Motor neuron (in vitro differentiated cells): ENCODE measurements at regions not wholly inside any gene's neighbourhood (a gene's known extent, or its start where the extent isn't known, plus 50 kb on each side); places are given as distances from the start of the nearest gene placed in this dataset.

ENCODE experiments used
- ATAC-seq, 8 experiments: fragments of 200-7000 bp; cut with Tn5 transposase; replicated peaks in 6 of 8; 2 replicates each; pipeline ENCODE4 v1.8.0; 2021; ENCODE audit warnings: mild to moderate bottlenecking in 8 of 8, moderate library complexity in 8 of 8
- H3K27ac ChIP-seq, 2 donors: fragments of 250-450 bp; sonication (Bioruptor Pico); 2 replicates each; pipeline ENCODE4 v1.9.0; 2021; ENCODE audit warnings: antibody characterized with exemption in 2 of 2, mild to moderate bottlenecking in 2 of 2, moderate library complexity in 1 of 2
- H3K4me1 ChIP-seq, 2 donors: fragments of 250-450 bp; sonication (Bioruptor Pico); replicated peaks in 1 of 2; 2 replicates each; pipeline ENCODE4 v1.6.1; 2021; ENCODE audit warnings: antibody characterized with exemption in 2 of 2, mild to moderate bottlenecking in 2 of 2, moderate library complexity in 1 of 2
- H3K4me3 ChIP-seq, 5 donors: fragments of 250-450 bp; sonication (Bioruptor Pico); 2 replicates each; pipeline ENCODE4 v1.9.0; 2021; ENCODE audit warnings: antibody characterized with exemption in 5 of 5, mild to moderate bottlenecking in 5 of 5, moderate library complexity in 4 of 5
- WGBS, 10 experiments: fragments of 450-650 bp; shearing (Covaris generic); methylation state at CpG; one replicate each; pipeline ENCODE4 v1.0.0; 2022; 5-methylcytosine and 5-hydroxymethylcytosine counted together
- in situ Hi-C, 9 experiments: fragments of 400-800 bp; cut with MboI; loops; one replicate each; pipeline ENCODE4 v1.15.0; 2021; ENCODE audit warnings: low sequenced_read_pairs in 9 of 9, low pct_unique_long_range_greater_than_20kb in 2 of 9; ENCODE audit not compliant: unreplicated experiment in 9 of 9

DNA sequence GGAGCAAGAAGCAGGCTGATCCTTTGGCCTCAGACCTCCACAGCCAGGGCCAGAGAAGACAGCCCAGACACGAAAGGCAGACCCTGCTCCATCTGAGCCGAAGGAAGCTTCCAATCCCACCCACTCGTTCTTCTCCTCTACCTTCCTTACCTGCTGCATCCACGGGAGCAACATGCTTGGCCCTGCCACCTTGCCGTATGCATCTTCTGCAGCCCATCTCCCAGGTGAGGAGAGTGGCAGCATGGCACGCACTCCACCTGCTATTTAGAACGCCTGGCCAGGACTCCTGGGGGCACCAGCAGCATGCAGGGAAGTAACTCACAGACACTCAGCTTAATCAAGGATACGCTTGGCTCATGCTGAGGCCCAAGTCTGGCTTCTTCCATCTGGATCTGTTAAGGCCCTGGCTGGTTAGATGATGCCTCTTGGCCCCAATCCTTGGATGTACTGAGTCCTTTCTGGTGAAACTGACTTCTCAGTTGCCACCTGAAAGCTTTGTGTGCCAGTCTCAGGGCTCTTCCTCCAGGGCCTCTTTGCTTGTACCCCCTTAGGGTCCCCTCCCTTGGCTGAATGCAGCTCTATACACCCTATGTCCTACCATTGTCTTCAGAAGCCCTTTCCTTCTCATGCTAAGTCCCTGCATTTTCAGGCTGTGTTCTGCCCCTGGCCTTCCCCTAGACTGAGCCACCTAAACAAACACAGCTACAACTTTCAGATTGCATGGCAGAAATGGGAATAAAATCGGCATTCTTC is 604.9 kb downstream of the BUD13 start:
- ATAC-seq: no peak
- WGBS, 10 experiments: 20 to 100% (median 67%) methylated on average over 1 to 5 of the region's 9 CpGs; no CpG with 5 or more reads in 6 of the 10 experiments
- in situ Hi-C loops: no loop called here
- Histone ChIP-seq H3K27ac (no peak overlapping the region), H3K4me3 (no peak overlapping the region), H3K4me1 (peaks cover 2 to 21% of the 10 kb centered on the region in 2 donors)

- peak in 2 of 8 experiments; percentile 90 to 93 for ATAC-seq
- WGBS, 10 experiments: 20 to 85% (median 47%) methylated on average over 1 to 7 of the region's 9 CpGs; no CpG with 5 or more reads in 2 of the 10 experiments
- in situ Hi-C loops: no loop called here
- Histone ChIP-seq H3K4me3 (no peak overlapping the region), H3K4me1 (peaks cover 11 to 30% of the 10 kb centered on the region in 2 donors), H3K27ac (no peak overlapping the region)
These were observed 606.0 kb downstream of the BUD13 start for GRCh38 chr11:116166573-116167465.

GRCh38 chr11:116164843-116165242 is 607.9 kb downstream of the BUD13 start:
- H3K27ac ChIP-seq: no peak overlapping the region
- WGBS, 10 experiments: 0 to 100% (median 73%) methylated on average over 1 to 5 of the region's 5 CpGs; no CpG with 5 or more reads in 3 of the 10 experiments
- ATAC-seq: no peak
- H3K4me3 ChIP-seq: no peak overlapping the region
- peaks cover 11 to 21% of the 10 kb centered on the region in 2 donors for H3K4me1 ChIP-seq
- in situ Hi-C loops: no loop called here

- no peak overlapping the region for H3K4me3 ChIP-seq
- peaks cover 20 to 21% of the 10 kb centered on the region in 2 donors for H3K4me1 ChIP-seq
- peak in 5 of 8 experiments; percentile 92 to 94 (median 93) for ATAC-seq
- peak overlapping the region in 1 of 2 donors; percentile 32 for H3K27ac ChIP-seq
- WGBS, 10 experiments: 18 to 50% (median 33%) methylated on average over 2 to 5 of the region's 11 CpGs; no CpG with 5 or more reads in 5 of the 10 experiments
- in situ Hi-C loops: no loop called here
These were observed 609.9 kb downstream of the BUD13 start for GRCh38 chr11:116162886-116163230.

DNA sequence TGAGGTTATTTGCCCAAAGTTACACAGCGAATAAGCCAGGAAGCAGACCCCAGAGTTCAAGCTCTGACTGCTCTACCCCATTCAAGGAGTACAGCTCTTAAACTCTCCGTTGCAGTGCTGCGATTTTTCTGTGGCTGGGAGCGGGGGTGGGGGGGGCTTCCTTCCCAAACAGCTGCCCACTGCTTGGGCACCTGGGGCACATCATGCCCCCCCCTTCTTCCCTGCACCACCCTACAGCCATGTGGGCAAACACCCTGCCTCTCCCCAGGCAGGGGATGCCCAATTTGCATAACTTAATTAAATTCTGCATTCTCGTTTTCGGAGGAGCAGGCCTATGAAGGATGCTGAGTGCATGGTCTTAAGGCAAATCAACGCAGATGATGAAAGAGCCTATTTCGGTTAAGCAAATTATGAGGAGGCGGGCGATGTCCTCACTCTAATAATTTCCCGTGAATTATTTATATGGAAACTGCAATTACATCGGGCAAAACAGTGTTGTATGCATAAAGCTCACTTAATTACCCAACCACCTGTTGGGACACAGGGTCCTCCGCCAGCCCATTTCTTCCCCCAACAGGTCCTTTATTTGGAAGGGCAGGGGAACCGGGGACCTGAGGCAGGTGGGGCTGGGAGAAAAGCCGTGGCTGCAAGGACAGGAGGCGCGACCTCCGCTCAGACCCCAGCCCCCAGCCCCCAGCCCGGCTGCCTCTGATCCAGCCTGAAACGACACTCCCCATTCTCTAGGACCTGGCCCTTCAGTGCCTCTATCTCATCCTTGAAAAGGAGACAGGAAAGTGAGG is 610.5 kb downstream of the BUD13 start:
- ATAC-seq: peak in 3 of 8 experiments; percentile 6 to 38 (median 9)
- Histone ChIP-seq H3K27ac (no peak overlapping the region), H3K4me1 (peaks cover 20 to 21% of the 10 kb centered on the region in 2 donors), H3K4me3 (no peak overlapping the region)
- 64 to 83% (median 72%) methylated on average over 2 to 9 of the region's 20 CpGs; no CpG with 5 or more reads in 4 of the 10 experiments for WGBS, 10 experiments
- in situ Hi-C loops: no loop called here

- Histone ChIP-seq H3K4me1 (no peaks in the 10 kb centered on the region), H3K27ac (no peak overlapping the region), H3K4me3 (no peak overlapping the region)
- in situ Hi-C loops: no loop called here
- ATAC-seq: no peak
- 0 to 100% (median 80%) methylated on average over 1 to 2 of the region's 2 CpGs; no CpG with 5 or more reads in 1 of the 10 experiments for WGBS, 10 experiments
These were observed 624.1 kb downstream of the BUD13 start for GRCh38 chr11:116148645-116149044.

- in situ Hi-C loops: no loop called here
- no peak overlapping the region for H3K4me3 ChIP-seq
- no peaks in the 10 kb centered on the region for H3K4me1 ChIP-seq
- ATAC-seq: peak in 1 of 8 experiments; percentile 18
- WGBS, 10 experiments: 0 to 71% (median 31%) methylated on average over 1 to 10 of the region's 10 CpGs; no CpG with 5 or more reads in 3 of the 10 experiments
- no peak overlapping the region for H3K27ac ChIP-seq
These were observed 624.7 kb downstream of the BUD13 start for GRCh38 chr11:116148056-116148455.

GRCh38 chr11:116145187-116145865 is 627.5 kb downstream of the BUD13 start:
- Histone ChIP-seq H3K27ac (no peak overlapping the region), H3K4me3 (no peak overlapping the region), H3K4me1 (no peaks in the 10 kb centered on the region)
- in situ Hi-C loops: no loop called here
- no peak for ATAC-seq
- 21 to 100% (median 70%) methylated on average over 1 to 11 of the region's 14 CpGs; no CpG with 5 or more reads in 2 of the 10 experiments for WGBS, 10 experiments

- Histone ChIP-seq H3K4me3 (no peak overlapping the region), H3K27ac (no peak overlapping the region), H3K4me1 (no peaks in the 10 kb centered on the region)
- 0 to 95% (median 72%) methylated on average over 1 to 10 of the region's 17 CpGs; no CpG with 5 or more reads in 4 of the 10 experiments for WGBS, 10 experiments
- in situ Hi-C loops: no loop called here
- no peak for ATAC-seq
These were observed 628.3 kb downstream of the BUD13 start for GRCh38 chr11:116144387-116144958.

DNA sequence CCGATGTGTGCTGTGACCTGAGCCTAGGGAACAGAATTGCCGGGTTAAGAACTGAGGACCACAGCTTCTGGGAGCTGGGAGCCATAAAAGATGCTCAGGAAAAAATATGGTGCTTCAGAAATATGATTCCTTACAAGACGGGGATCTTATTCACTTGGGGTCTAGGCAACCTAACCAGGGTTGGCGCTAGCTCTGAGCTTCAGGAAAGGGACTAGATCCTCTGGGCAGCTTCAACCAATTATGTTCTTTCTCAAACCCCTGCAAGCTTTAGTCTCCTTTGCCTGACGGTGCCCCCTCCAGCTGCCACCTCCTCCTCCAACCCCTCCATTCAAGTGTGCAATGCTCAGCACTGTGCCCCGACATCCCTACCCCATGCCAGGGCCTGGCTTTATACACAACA is 634.1 kb upstream of the CADM1 start:
- WGBS, 10 experiments: 7 to 100% (median 100%) methylated on average over 1 to 4 of the region's 6 CpGs; no CpG with 5 or more reads in 5 of the 10 experiments
- in situ Hi-C loops: no loop called here
- Histone ChIP-seq H3K4me1 (peaks cover 3 to 8% of the 10 kb centered on the region in 2 donors), H3K27ac (no peak overlapping the region), H3K4me3 (no peak overlapping the region)
- ATAC-seq: no peak

DNA sequence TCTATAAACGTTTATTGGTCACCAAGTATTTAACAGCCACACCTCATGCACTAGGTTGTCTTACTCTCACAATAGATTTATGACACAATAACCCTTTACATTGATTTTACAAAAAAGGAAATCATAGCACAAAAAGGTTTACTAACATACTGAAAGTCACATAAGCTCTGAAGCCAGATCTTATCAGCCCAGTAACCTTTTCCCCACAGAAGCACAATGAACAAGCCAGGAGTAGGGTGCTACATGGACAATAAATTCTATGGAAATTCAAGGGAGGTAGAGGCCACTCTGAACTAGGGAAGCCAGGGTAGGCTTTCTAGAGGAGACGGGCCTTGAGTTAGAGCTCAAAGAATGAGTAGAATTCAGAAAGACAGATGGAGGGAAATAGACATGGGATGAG is 633.5 kb upstream of the CADM1 start:
- peaks cover 8 to 13% of the 10 kb centered on the region in 2 donors for H3K4me1 ChIP-seq
- H3K27ac ChIP-seq: no peak overlapping the region
- WGBS, 10 experiments: 0 to 100% (median 46%) methylated on average over 1 to 2 of the region's 2 CpGs; no CpG with 5 or more reads in 3 of the 10 experiments
- in situ Hi-C loops: no loop called here
- no peak overlapping the region for H3K4me3 ChIP-seq
- ATAC-seq: no peak
